DMS153 treated with DMSO at 0.1 percent for 48 hours (cell line): ENCODE measurements at regions not wholly inside any gene's neighbourhood (a gene's known extent, or its start where the extent isn't known, plus 50 kb on each side); places are given as distances from the start of the nearest gene placed in this dataset.
"Not testable (repeated sequence)": the region's sequence is repeated elsewhere in the genome, so short reads cannot be mapped to it uniquely, and the experiment has no call there.

Experiments
- DNase-seq: peaks from one replicate; lab custom pipeline; 2025; ENCODE audit not compliant: unreplicated experiment; lab: John Stamatoyannopoulos, UW

DNA sequence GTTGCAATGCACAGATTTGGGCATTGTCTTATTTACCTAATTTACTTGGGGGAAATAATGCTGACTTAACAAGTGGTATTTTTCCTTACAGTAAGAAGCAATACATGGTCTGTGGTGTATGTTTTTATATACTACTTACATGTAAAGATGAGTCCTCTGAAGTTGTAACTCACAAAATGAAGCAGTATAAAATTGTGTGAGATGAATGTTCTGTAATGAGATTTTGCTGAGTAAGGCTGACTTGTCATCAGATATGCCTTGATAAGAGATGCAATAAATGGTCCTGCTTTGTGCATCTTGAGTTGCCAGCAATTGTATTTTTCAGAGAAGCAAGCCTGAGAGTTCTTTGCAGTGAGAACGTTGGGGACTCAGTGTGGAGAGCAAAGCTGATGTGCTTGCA is 92.2 kb upstream of the GNAQ start:
- DNase-seq, result no peak

DNA sequence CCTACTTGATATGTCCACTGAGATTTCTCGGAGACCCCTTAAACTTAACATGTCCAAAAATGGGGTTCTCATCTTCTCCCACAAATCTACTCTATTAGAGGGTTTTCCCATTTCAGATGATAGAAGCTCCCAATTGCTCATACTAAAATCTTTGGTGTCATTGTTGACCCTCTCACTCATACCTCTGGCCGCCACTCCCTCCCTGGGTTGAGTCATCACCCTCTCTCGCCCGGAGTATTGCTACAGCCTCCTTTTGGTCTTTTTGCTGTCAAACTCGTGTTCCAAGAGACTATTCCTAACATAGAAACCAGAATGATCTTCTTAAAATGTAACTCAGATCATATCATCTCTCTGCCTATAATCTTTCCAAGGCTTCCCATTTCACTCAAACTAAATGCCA is 91.0 kb upstream of the GNAQ start:
- DNase-seq, result no peak

DNA sequence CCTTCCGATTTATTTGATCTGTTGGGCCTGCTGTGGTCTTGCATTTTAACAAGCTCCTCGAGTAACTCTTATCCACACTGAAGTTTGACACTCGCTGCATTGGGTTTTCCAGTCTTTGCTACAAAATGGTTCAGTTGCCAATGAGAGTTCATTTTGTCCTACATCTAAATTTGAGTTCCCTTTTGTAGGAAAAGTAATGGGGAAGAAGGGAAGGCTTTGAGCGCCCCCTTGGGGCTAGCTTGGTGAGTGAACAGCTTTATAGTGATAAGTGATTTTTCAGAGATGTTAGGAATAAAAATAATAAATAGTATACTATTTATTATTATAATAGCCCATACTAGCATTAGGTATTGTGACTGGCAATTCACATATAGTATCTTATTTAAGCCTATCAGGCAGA is 89.9 kb upstream of the GNAQ start:
- no peak for DNase-seq

DNA sequence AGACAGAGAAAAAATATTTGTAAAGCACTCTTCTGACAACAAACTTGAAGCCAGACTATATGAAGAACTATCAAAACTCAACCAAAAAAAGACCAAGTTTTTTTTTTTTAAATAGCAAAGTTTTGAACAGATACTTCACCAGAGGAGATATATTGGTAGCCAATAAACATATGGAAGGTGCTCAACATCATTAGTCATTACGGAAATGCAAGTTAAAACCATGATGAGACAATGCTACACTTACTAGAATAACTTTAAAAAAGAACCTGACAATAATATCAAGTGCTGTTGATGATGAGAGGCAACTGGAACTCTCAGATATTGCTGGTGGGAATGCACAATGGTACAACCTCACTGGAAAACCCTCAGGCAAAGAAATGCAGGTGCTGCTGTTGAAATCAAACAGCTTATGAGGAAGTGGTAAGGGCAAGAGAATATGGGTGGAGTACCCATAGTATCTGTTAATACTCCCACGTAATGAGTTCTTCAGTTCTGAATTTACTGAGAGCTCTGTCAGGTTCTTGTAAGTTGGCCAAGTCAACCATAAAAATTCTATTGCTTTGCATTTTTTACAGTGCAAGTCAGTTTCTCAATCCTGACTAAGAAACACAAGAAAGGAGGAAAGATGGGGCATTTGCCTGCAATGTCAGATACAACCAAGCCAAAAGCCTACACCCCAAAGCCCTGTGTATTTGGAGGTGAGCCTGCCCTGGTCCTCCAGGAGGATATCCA is 87.3 kb upstream of the GNAQ start:
- no peak for DNase-seq

DNA sequence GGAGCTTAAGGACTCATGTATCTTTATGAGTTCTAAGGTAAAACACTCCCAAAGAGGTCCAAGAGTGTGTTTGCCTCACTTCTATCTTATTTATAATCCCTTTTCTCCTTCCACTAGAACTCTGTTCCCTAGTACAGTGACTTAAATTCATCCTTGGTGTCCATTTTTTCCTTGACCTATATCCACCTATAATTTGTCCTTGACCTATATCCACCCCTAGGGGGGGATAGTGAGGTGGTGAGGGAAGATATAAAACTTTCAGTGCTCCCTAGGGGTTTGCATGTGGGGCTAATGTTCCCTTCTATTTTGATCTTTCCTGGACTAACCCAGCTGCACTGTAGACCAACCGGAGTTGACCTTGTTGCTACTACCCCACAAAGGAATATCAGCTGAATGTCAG is 83.5 kb upstream of the GNAQ start:
- no peak for DNase-seq

DNA sequence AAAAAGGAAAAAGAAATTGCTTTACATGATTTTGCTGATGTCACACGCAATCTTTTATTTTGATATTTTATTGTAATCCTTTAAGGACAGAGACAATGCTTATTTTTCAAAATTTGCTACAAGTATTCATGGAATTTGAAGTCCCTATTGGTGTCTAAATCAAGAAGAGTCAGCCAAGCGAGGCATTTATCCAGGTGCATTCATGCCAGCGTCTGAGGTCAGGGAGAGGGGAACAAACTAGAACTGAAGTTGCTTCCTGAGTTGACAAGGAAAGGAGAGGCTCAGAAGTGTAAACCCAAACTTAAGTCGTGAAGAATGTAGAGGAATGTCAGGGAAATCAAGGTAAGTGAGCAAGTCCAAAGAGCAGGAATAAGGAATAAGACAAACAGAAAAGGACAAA is 83.0 kb upstream of the GNAQ start:
- no peak for DNase-seq

DNA sequence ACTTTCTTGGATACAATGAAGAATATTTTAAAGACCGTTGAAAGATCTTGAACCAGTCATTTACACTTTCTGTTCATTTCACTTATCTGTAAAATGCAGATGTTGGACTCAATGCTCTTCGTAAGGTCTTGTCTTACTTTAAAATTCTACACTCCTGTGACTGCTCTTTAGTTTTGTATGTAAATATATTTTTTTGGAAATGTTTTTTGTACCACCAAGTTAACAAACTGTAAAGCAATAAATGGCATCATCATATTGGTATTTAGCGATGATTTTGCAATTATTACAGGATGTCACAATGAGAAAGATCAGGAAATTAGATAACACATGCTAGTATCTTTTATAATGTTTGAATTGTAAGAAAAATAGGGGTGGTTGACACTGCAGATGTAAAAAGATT is 80.8 kb upstream of the GNAQ start:
- DNase-seq, result no peak

DNA sequence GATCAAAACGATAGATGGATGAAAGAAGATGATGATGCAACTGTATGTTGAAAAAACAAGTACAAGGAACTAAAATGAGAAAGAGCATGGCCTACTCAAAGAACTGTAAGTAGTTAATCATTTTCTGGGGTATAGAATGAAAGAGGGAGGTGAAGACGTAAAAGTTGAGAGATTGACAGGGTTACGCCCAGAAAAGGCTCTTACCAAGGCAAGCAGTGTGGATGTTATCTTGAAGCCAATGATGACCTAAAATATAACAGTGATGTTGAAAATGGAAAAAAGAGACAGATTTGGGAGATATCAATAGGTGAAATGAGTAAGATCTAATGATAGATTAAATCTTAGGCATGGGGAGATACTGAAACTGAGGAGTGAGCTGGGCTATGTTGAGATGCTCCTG is 80.4 kb upstream of the GNAQ start:
- DNase-seq, result no peak

DNA sequence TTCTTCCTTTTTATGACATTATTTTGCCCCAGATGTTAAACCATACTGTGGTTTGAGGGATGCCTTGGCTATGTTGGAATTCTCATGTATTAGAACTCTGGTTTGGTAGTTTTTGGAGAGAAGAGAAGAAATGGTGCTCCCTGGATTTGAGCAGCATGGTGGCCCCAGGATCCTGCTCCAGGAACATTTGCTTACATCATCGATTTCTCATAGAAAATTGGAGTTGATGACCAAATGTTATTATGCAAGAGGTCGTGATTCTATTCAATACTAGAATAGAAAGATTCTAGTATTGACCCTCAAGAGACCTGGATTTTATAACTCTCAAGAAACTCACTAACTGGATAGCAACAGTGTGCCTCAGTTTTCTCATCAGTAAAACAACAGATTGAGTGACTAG is 77.5 kb upstream of the GNAQ start:
- no peak for DNase-seq

DNA sequence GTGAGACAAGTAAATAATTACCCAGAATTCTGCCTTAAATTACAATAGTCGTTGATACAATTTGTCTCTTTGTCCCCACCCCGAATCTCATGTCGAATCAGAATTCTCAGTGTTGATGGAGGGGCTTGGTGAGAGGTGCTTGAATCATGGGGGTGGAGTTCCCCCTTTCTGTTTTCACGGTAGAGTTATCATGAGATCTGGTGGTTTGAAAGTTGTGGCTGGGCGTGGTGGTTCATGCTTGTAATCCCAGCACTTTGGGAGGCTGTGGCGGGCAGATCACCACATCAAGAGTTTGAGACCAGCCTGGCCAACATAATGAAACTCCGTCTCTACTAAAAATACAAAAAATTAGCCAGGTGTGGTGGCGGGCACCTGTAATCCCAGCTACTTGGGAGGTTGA is 75.0 kb upstream of the GNAQ start:
- DNase-seq, result not testable (repeated sequence)

DNA sequence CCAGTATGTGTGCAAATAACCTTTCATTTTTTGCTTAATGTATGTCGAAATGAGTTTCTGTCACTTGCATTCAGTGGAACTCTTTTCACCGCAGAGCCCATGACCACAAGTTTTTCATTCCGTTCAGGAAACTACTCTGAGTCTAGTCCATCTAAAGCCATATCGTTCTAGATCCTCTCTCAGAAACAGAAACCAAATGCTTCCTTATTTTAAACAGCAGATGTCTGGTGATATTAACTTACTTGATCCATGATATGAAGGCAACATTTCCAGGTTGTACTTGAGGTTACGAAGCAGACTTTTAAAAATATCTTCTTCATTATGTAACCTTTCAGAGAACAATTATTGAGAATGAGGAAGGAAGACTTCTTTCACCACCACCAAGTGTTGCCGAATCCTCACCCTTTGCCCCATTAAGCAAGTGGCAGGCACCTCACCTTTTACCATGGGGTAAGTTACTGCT is 72.4 kb upstream of the GNAQ start:
- no peak for DNase-seq

DNA sequence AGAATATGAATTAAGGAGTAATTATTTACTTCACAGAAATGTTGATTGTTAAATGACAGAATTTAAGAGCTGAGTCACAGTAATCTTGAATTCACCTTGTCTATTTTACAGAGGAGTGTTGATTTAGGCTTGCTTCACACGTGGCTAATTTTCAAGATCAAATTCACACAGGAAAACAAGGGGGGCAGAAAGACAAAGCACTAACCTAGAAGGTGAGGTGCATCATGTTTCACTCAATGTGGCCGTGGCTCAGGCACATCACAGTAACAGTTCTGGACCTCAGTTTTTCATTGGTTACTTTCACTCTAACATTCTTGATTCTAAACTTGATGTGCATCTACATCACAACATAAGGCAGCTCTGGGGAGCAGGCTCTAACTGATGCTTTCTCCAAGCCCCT is 69.6 kb upstream of the GNAQ start:
- no peak for DNase-seq

DNA sequence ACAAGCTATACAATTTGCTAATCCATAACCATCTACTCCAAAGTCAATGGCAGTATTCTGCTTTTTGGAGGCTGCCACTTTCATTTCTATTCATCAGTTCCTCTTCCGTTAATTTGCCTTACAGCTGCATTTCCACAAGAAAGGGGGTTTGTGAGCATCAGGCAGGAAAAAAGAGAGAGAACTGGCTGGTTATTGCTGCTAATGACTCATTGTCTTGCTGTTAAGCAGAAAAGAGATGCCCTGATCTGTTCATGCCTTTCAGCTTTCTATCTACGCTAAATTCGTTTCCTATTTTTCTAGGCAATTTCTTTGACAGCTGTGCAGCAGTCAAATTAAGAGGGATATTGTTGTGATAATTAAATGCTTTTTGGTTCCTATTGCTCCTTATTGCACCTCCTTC is 65.9 kb upstream of the GNAQ start:
- no peak for DNase-seq

DNA sequence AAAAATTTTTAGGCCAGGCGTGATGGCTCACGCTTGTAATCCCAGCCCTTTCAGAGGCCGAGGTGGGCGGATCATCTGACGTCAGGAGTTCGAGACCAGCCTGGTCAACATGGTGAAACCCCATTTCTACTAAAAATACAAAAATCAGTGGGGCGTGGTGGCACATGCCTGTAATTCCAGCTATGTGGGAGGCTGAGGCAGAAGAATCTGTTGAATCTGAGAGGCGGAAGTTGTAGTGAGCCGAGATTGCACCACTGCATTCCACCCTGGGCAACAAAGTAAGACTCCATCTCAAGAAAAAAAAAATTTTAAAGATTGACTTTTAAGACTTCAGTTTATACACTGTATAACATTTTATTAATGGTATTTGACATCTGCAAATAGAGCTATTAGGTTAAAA is 60.1 kb upstream of the GNAQ start:
- DNase-seq, result no peak

DNA sequence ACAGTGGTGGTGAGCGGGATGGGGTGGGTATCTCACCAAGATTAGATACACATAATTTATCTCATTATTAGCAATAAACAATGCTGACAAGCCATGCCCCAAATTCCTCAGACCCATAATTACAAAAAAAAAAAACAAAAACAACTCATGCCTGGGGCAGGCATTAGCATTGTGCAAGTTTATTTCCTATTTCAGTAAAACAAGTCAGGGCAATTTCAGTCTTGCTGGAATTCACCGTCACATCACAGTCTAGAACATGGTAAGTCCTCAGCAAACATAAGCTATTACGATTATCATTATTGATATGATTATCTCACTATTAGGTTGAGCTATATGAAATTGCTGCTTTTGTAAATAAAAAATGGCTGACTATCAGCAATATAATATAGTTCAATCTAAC is 57.5 kb upstream of the GNAQ start:
- DNase-seq, result no peak

DNA sequence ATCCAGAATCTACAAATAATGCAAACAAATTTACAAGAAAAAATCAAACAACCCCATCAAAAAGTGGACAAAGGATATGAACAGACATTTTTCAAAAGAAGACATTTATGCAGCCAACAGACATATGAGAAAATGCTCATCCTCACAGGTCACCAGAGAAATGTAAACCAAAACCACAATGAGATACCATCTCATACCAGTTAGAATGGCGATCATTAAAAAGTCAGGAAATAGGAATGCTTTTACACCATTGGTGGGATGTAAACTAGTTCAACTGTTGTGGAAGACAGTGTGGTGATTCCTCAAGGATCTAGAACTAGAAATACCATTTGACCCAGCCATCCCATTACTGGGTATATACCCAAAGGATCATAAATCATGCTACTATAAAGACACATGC is 56.6 kb upstream of the GNAQ start:
- not testable (repeated sequence) for DNase-seq
